ENCODE measurements at regions not wholly inside any gene's neighbourhood (a gene's known extent, or its start where the extent isn't known, plus 50 kb on each side); places are given as distances from the start of the nearest gene placed in this dataset.

GRCh38 chr17:83180996-83181481, 101.6 kb downstream of the METRNL start:
- TF ChIP-seq POLR2AphosphoS5 (IDR thresholded peaks at IDR 0.05; ENCODE audit: borderline replicate concordance, low read depth, low read length) (no peak), EZH2 (IDR thresholded peaks at IDR 0.05) (no peak), FOXP2 (optimal IDR thresholded peaks at IDR 0.05; ENCODE audit: control extremely low read depth, extremely low read length, insufficient read depth) (no peak)
- H3K9ac ChIP-seq (ENCODE audit: insufficient read length) = no peak overlapping the region
- DNase-seq (ENCODE audit: low read depth, low spot score) = no peak
- H3K9me3 ChIP-seq (ENCODE audit: low read depth, low read length) = no peaks in the 10 kb centered on the region
- no peaks in the 10 kb centered on the region for H3K36me3 ChIP-seq (ENCODE audit: insufficient read depth, low read length)
- no peak overlapping the region for H3K4me3 ChIP-seq
- H3K27ac ChIP-seq = no peak overlapping the region

- no peaks in the 10 kb centered on the region for H3K36me3 ChIP-seq (ENCODE audit: insufficient read depth, low read length)
- no peak for DNase-seq (ENCODE audit: low read depth, low spot score)
- TF ChIP-seq FOXP2 (optimal IDR thresholded peaks at IDR 0.05; ENCODE audit: control extremely low read depth, extremely low read length, insufficient read depth) (no peak), EZH2 (IDR thresholded peaks at IDR 0.05) (no peak), POLR2AphosphoS5 (IDR thresholded peaks at IDR 0.05; ENCODE audit: borderline replicate concordance, low read depth, low read length) (no peak)
- peak overlapping the region; percentile 0; the same call in 1 of the 2 replicates for H3K27ac ChIP-seq
- no peaks in the 10 kb centered on the region for H3K9me3 ChIP-seq (ENCODE audit: low read depth, low read length)
- no peak overlapping the region for H3K9ac ChIP-seq (ENCODE audit: insufficient read length)
- H3K4me3 ChIP-seq = no peak overlapping the region
These were observed 102.7 kb downstream of the METRNL start for GRCh38 chr17:83181991-83182619.

- Histone ChIP-seq H3K9me3 (ENCODE audit: low read depth, low read length) (no peaks in the 10 kb centered on the region), H3K9ac (ENCODE audit: insufficient read length) (peak overlapping the region; percentile 5)
These were observed 103.3 kb downstream of the METRNL start for GRCh38 chr17:83182620-83183101.

GRCh38 chr17:83183145-83183948, 103.9 kb downstream of the METRNL start:
- Histone ChIP-seq H3K36me3 (ENCODE audit: insufficient read depth, low read length) (no peaks in the 10 kb centered on the region), H3K9ac (ENCODE audit: insufficient read length) (no peak overlapping the region), H3K4me3 (no peak overlapping the region), H3K9me3 (ENCODE audit: low read depth, low read length) (no peaks in the 10 kb centered on the region; the same call in 1 of the 2 replicates), H3K27ac (no peak overlapping the region)
- TF ChIP-seq FOXP2 (optimal IDR thresholded peaks at IDR 0.05; ENCODE audit: control extremely low read depth, extremely low read length, insufficient read depth) (no peak), EZH2 (IDR thresholded peaks at IDR 0.05) (no peak), POLR2AphosphoS5 (IDR thresholded peaks at IDR 0.05; ENCODE audit: borderline replicate concordance, low read depth, low read length) (no peak)
- no peak for DNase-seq (ENCODE audit: low read depth, low spot score)

More at GRCh38 chr17:83182620-83183101, 103.3 kb downstream of the METRNL start:
- TF ChIP-seq EZH2 (IDR thresholded peaks at IDR 0.05) (no peak), FOXP2 (optimal IDR thresholded peaks at IDR 0.05; ENCODE audit: control extremely low read depth, extremely low read length, insufficient read depth) (no peak), POLR2AphosphoS5 (IDR thresholded peaks at IDR 0.05; ENCODE audit: borderline replicate concordance, low read depth, low read length) (no peak)
- no peak for DNase-seq (ENCODE audit: low read depth, low spot score)
- Histone ChIP-seq H3K4me3 (no peak overlapping the region), H3K36me3 (ENCODE audit: insufficient read depth, low read length) (no peaks in the 10 kb centered on the region), H3K27ac (peak overlapping the region; percentile 0; the same call in 1 of the 2 replicates)

GRCh38 chr17:83183951-83184506, 104.6 kb downstream of the METRNL start:
- TF ChIP-seq EZH2 (IDR thresholded peaks at IDR 0.05) (no peak), POLR2AphosphoS5 (IDR thresholded peaks at IDR 0.05; ENCODE audit: borderline replicate concordance, low read depth, low read length) (no peak)
- H3K4me3 ChIP-seq = no peak overlapping the region
- no peaks in the 10 kb centered on the region; the same call in 1 of the 2 replicates for H3K9me3 ChIP-seq (ENCODE audit: low read depth, low read length)
- H3K27ac ChIP-seq = no peak overlapping the region
- no peak for DNase-seq (ENCODE audit: low read depth, low spot score)
- no peak overlapping the region for H3K9ac ChIP-seq (ENCODE audit: insufficient read length)
- no peaks in the 10 kb centered on the region for H3K36me3 ChIP-seq (ENCODE audit: insufficient read depth, low read length)

- DNase-seq (ENCODE audit: low read depth, low spot score) = no peak
- Histone ChIP-seq H3K9me3 (ENCODE audit: low read depth, low read length) (no peaks in the 10 kb centered on the region; the same call in 1 of the 2 replicates), H3K36me3 (ENCODE audit: insufficient read depth, low read length) (no peaks in the 10 kb centered on the region), H3K4me3 (no peak overlapping the region), H3K9ac (ENCODE audit: insufficient read length) (no peak overlapping the region), H3K27ac (no peak overlapping the region)
- TF ChIP-seq FOXP2 (optimal IDR thresholded peaks at IDR 0.05; ENCODE audit: control extremely low read depth, extremely low read length, insufficient read depth) = no peak
- TF ChIP-seq POLR2AphosphoS5 (IDR thresholded peaks at IDR 0.05; ENCODE audit: borderline replicate concordance, low read depth, low read length) = no peak
- no peak for TF ChIP-seq EZH2 (IDR thresholded peaks at IDR 0.05)
These were observed 105.9 kb downstream of the METRNL start for GRCh38 chr17:83185023-83186002.

- Histone ChIP-seq H3K36me3 (ENCODE audit: insufficient read depth, low read length) (no peaks in the 10 kb centered on the region), H3K27ac (no peak overlapping the region), H3K4me3 (no peak overlapping the region), H3K9me3 (ENCODE audit: low read depth, low read length) (no peaks in the 10 kb centered on the region; the same call in 1 of the 2 replicates), H3K9ac (ENCODE audit: insufficient read length) (no peak overlapping the region)
- no peak for DNase-seq (ENCODE audit: low read depth, low spot score)
- TF ChIP-seq POLR2AphosphoS5 (IDR thresholded peaks at IDR 0.05; ENCODE audit: borderline replicate concordance, low read depth, low read length) (no peak), EZH2 (IDR thresholded peaks at IDR 0.05) (no peak), FOXP2 (optimal IDR thresholded peaks at IDR 0.05; ENCODE audit: control extremely low read depth, extremely low read length, insufficient read depth) (no peak)
These were observed 106.8 kb downstream of the METRNL start for GRCh38 chr17:83186226-83186625.
